Gastroesophageal sphincter (tissue), 4 donors: ENCODE measurements at regions not wholly inside any gene's neighbourhood (a gene's known extent, or its start where the extent isn't known, plus 50 kb on each side); places are given as distances from the start of the nearest gene placed in this dataset.
"Not testable (repeated sequence)": the region's sequence is repeated elsewhere in the genome, so short reads cannot be mapped to it uniquely, and the experiment has no call there.

Experiments used
- ATAC-seq: fragments of 150-250 bp; one replicate; pipeline ENCODE4 v1.9.1; 2016; ENCODE audit warnings: mild to moderate bottlenecking, moderate library complexity
- H3K27ac ChIP-seq, 4 donors: fragments of 200-600 bp; sonication (generic) in 3 of 4; 1 replicate in 3 of 4; 2 replicates in 1 of 4; pipeline ENCODE4 v1.5.1; 2016 to 2019
- H3K27me3 ChIP-seq: fragments of 200-600 bp; sonication (generic); one replicate; pipeline ENCODE4 v1.5.1; 2019
- H3K36me3 ChIP-seq, 2 donors: fragments of 200-600 bp; sonication (generic); one replicate each; pipeline ENCODE4 v1.5.1; 2019; ENCODE audit warnings: control low read depth in 1 of 2
- H3K4me1 ChIP-seq, 3 donors: fragments of 200-600 bp; sonication (generic); 1 replicate in 2 of 3; 2 replicates in 1 of 3; pipeline ENCODE4 v1.5.1; 2016 to 2019; ENCODE audit warnings: control low read depth in 2 of 3
- H3K4me3 ChIP-seq, 2 donors: fragments of 200-600 bp; sonication (generic); one replicate each; pipeline ENCODE4 v1.5.1; 2019; ENCODE audit warnings: mild to moderate bottlenecking in 1 of 2, moderate library complexity in 1 of 2
- H3K9me3 ChIP-seq, 3 donors: fragments of 200-600 bp; sonication (generic); one replicate each; pipeline ENCODE4 v1.5.1; 2017 to 2019; ENCODE audit warnings: control low read depth in 2 of 3
- EP300 ChIP-seq: sonication (generic); formaldehyde crosslinking; IDR thresholded peaks from one replicate; pipeline ENCODE4 v1.6.1; 2017; ENCODE audit warnings: antibody characterized with exemption, mild to moderate bottlenecking
- POLR2A ChIP-seq, 2 donors: fragments of 450-650 bp; IDR thresholded peaks; one replicate each; pipeline ENCODE4 v1.6.1; 2017; ENCODE audit warnings: antibody characterized with exemption in 2 of 2, mild to moderate bottlenecking in 2 of 2, moderate library complexity in 1 of 2
- POLR2AphosphoS5 ChIP-seq: sonication (generic); formaldehyde crosslinking; IDR thresholded peaks from one replicate; pipeline ENCODE4 v1.6.1; 2017; ENCODE audit warnings: antibody characterized with exemption
- WGBS, 2 donors: methylation state at CpG; one replicate each; pipeline ENCODE4 v1.1.5; 2018; ENCODE audit warnings: low coverage in 1 of 2; 5-methylcytosine and 5-hydroxymethylcytosine counted together
- TF ChIP-seq, protein P1 (sequence below), 4 experiments: fragments of 200-600 bp in 2 of 4; fragments of 450-650 bp in 2 of 4; sonication (generic) in 1 of 4; IDR thresholded peaks; one replicate each; pipeline ENCODE4 v1.5.1; 2017 to 2019; ENCODE audit warnings: antibody characterized with exemption in 4 of 4, mild to moderate bottlenecking in 2 of 4, moderate library complexity in 2 of 4

DNA sequence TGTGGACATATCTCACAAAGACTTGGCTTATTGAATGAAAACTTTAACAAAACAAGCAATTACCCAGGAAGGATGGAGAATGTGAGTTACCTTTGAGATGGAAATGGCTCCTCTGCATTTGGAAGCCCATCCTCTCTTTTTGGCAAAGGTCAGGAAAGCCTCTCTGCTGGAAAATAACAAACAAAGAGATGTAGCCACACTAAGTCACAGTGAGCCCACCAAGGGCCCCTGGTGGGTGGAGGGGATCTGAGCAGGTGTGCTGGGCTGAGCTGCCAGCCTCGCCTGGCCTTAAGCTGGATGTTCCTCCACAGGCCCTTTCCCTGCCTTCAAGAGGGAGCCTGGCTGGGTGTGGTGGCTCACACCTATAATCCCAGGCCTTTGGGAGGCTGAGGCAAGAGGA lies 269.2 kb downstream of the HNRNPD start:
- H3K36me3 ChIP-seq = no peaks in the 10 kb centered on the region
- H3K4me1 ChIP-seq = no peaks in the 10 kb centered on the region
- H3K4me3 ChIP-seq = no peak overlapping the region
- ATAC-seq = no peak
- H3K27me3 ChIP-seq = no peaks in the 10 kb centered on the region
- no CpG with 5 or more reads among the region's 1 CpG for WGBS, 2 donors
- H3K27ac ChIP-seq = no peak overlapping the region
- H3K9me3 ChIP-seq = no peaks in the 10 kb centered on the region
- TF ChIP-seq EP300 (no peak), POLR2AphosphoS5 (no peak)

DNA sequence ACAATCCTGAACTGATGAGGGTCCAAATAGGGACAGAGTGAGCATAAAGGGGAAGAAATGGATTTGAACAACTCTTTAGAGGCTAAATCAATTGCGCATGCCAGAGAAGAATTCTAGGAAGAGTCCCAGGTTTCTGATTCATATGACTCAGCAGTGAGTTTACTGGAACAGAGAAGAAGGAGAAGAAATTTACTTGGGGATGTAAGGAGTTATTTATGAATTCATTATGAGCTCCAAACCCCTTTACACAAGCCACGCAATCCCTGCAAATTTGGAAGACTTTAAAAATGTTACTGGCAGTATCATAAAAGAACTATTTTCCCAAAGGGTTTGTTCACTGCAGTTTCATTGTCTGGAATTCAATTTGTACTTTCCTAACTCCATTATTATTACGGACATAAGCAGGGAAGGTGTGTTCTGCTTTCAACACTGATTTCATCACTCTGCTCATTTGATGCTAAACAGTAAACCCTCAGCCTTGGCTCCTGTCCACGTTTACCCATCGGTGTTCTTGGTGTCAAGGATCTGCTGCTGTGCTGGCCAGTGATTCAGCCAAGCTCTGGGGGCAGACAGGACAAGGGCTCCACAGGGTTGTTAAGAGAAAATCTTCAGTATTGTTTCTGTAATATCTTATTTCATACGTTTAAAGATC lies 273.7 kb downstream of the HNRNPD start:
- H3K27ac ChIP-seq = no peak overlapping the region
- H3K9me3 ChIP-seq = no peaks in the 10 kb centered on the region
- H3K36me3 ChIP-seq = no peaks in the 10 kb centered on the region
- H3K4me3 ChIP-seq = no peak overlapping the region
- WGBS, 2 donors = 16 to 37% methylated on average over 6 of the region's 6 CpGs
- ATAC-seq = no peak
- no peaks in the 10 kb centered on the region for H3K27me3 ChIP-seq
- no peaks in the 10 kb centered on the region for H3K4me1 ChIP-seq
- no peak for TF ChIP-seq POLR2A (IDR thresholded peaks at IDR 0.05)

DNA sequence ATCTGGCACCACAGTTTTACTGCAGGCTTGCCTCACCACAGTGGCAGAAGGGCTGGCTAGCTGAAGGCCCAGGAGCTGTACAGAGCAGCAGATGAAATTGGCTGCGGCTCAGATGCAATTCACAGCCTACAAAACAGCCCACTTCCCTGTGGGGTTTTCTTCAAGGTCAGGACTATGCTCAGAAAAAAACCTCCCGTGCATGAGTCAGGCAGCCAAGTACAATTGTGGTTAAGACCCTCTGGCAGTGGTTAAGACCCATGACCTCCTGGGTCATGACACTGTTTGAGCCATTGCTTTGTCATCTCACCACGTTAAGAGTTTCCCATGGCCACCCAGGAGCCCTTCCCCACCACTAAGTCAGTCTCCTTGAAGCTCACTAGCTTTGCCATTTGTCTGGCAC lies 276.3 kb downstream of the HNRNPD start:
- Histone ChIP-seq H3K27ac (no peak overlapping the region), H3K9me3 (no peaks in the 10 kb centered on the region), H3K4me1 (no peaks in the 10 kb centered on the region), H3K36me3 (no peaks in the 10 kb centered on the region), H3K4me3 (no peak overlapping the region), H3K27me3 (no peaks in the 10 kb centered on the region)
- TF ChIP-seq POLR2A (IDR thresholded peaks at IDR 0.05) (no peak), POLR2AphosphoS5 (no peak), EP300 (no peak)
- TF ChIP-seq, protein P1, sequence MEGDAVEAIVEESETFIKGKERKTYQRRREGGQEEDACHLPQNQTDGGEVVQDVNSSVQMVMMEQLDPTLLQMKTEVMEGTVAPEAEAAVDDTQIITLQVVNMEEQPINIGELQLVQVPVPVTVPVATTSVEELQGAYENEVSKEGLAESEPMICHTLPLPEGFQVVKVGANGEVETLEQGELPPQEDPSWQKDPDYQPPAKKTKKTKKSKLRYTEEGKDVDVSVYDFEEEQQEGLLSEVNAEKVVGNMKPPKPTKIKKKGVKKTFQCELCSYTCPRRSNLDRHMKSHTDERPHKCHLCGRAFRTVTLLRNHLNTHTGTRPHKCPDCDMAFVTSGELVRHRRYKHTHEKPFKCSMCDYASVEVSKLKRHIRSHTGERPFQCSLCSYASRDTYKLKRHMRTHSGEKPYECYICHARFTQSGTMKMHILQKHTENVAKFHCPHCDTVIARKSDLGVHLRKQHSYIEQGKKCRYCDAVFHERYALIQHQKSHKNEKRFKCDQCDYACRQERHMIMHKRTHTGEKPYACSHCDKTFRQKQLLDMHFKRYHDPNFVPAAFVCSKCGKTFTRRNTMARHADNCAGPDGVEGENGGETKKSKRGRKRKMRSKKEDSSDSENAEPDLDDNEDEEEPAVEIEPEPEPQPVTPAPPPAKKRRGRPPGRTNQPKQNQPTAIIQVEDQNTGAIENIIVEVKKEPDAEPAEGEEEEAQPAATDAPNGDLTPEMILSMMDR (IDR thresholded peaks at IDR 0.05) = no peak
- ATAC-seq = no peak
- 52 to 60% methylated on average over 1 to 3 of the region's 3 CpGs for WGBS, 2 donors

DNA sequence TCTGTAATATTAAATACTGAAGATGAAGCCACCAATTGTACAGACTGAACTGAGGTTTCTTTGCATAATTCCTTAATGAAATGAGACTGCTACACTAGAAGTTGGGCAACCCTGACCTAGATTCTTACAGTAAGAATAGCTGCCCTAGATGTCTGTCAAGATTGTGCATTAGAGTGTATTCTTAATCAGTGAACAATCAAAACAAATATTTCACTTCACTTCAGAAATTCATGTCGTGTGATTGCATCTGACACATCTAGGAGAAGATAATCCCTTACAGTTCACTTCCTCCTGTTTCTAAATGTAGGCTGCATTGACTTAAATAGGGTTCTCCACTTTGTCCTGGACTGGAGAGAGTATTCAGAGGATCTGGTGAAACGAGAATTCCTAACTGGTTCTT lies 283.1 kb downstream of the HNRNPD start:
- TF ChIP-seq EP300 (no peak), POLR2A (IDR thresholded peaks at IDR 0.05) (no peak), POLR2AphosphoS5 (no peak)
- TF ChIP-seq, protein P1 (IDR thresholded peaks at IDR 0.05) = no peak
- no peaks in the 10 kb centered on the region for H3K4me1 ChIP-seq
- H3K36me3 ChIP-seq = no peaks in the 10 kb centered on the region
- ATAC-seq = no peak
- no peaks in the 10 kb centered on the region for H3K9me3 ChIP-seq
- 45 to 57% methylated on average over 2 of the region's 2 CpGs for WGBS, 2 donors
- H3K27ac ChIP-seq = no peak overlapping the region
- H3K27me3 ChIP-seq = no peaks in the 10 kb centered on the region
- H3K4me3 ChIP-seq = no peak overlapping the region

DNA sequence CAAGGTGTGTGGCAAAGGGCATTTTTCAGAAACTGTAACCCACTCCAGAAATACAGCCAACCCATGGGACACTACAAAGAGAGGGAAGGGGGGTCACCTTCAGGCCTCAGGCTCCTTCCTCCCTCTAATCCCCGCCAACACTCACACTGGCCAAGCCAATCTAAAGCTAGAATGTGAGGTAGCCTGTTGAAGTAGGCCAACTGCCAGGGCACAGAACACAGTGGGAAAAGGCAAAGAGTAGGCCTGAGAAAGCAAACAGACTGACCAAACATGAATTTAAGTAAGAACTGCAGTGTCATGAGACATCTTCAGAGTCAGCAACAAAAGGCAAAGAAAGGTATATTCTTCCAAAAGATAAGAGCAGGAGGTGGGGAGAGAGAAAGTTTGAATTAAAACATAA lies 289.0 kb downstream of the HNRNPD start:
- H3K4me1 ChIP-seq = no peaks in the 10 kb centered on the region
- H3K27ac ChIP-seq = no peak overlapping the region
- WGBS, 2 donors = 40 to 100% methylated on average over 1 of the region's 1 CpG
- no peak overlapping the region for H3K4me3 ChIP-seq
- H3K27me3 ChIP-seq = no peaks in the 10 kb centered on the region
- no peak for ATAC-seq
- TF ChIP-seq, protein P1 (IDR thresholded peaks at IDR 0.05) = no peak
- TF ChIP-seq POLR2A (IDR thresholded peaks at IDR 0.05) (no peak), POLR2AphosphoS5 (no peak), EP300 (no peak)
- no peaks in the 10 kb centered on the region for H3K9me3 ChIP-seq
- H3K36me3 ChIP-seq = no peaks in the 10 kb centered on the region

DNA sequence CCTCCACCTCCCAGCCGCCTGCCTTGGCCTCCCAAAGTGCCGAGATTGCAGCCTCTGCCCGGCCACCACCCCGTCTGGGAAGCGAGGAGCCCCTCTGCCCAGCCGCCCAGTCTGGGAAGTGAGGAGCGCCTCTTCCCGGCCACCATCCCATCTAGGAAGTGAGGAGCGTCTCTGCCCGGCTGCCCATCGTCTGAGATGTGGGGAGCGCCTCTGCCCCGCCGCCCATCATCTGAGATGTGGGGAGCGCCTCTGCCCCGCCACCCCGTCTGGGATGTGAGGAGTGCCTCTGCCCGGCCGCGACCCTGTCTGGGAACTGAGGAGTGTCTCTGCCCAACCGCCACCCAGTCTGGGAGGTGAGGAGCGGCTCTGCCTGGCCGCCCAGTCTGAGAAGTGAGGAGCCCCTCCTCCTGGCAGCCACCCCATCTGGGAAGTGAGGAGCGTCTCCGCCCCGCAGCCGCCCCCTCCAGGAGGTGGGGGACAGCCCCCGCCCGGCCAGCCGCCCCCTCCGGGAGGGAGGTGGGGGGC lies 296.3 kb downstream of the HNRNPD start:
- H3K4me3 ChIP-seq, H3K9me3 ChIP-seq, H3K36me3 ChIP-seq, H3K27me3 ChIP-seq, H3K27ac ChIP-seq, ATAC-seq, H3K4me1 ChIP-seq: not testable (repeated sequence)
- WGBS, 2 donors = no CpG with 5 or more reads among the region's 31 CpGs
